ENCODE measurements at regions not wholly inside any gene's neighbourhood (a gene's known extent, or its start where the extent isn't known, plus 50 kb on each side); places are given as distances from the start of the nearest gene placed in this dataset.

GRCh38 chr14:81662066-81662465 lies 128.4 kb upstream of the SEL1L start:
- H3K4me1 ChIP-seq = peaks cover 0 to 4% (median 0%) of the 10 kb centered on the region in 12 donors
- ATAC-seq (no peak), DNase-seq (no peak)
- no peaks in the 10 kb centered on the region for H3K27me3 ChIP-seq
- TF ChIP-seq POLR2A (IDR thresholded peaks at IDR 0.05) (no peak), CTCF (IDR thresholded peaks at IDR 0.05) (no peak)
- no peak overlapping the region for H3K4me3 ChIP-seq
- H3K9me3 ChIP-seq = no peaks in the 10 kb centered on the region
- 72 to 79% (median 74%) methylated on average over 5 of the region's 5 CpGs for WGBS, 4 donors
- H3K36me3 ChIP-seq = no peaks in the 10 kb centered on the region
- intact Hi-C loops (cut with DNase I) = no loop called here
- peak overlapping the region in 1 of 12 donors; percentile 26 for H3K27ac ChIP-seq

DNA sequence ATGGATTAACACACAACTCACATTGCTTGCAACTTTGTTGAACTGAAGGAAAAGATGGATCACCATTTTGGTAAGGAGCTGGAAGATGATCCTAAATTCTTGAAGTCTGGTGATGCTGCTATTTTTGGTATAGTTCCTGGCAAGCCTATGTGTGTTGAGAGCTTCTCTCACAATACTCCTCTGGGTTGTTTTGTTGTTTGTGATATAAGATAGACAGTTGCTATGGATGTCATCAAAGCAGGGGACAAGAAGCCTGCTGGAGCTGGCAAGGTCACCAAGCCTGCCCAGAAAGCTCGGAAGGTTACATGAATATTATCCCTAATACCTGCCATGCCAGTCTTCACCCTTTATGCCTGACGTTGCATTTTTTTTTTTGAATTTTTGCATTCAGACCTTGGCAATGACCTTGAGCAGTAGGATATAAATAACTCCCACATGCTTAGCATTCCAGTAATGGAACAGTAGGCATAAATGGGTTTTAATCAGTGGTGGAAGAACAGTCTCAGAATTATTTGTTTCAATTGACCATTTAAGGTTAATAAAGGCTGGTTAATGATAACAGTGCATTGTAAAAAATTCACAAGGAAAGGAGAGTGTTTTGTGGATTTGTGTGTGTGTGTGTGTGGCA lies 129.0 kb upstream of the SEL1L start:
- WGBS, 4 donors = 41 to 61% (median 48%) methylated on average over 2 of the region's 2 CpGs
- ATAC-seq = peak in 3 of 4 donors; percentile 36 to 70 (median 60)
- DNase-seq = no peak
- H3K4me1 ChIP-seq = peaks cover 0 to 3% (median 0%) of the 10 kb centered on the region in 12 donors
- no peak overlapping the region for H3K4me3 ChIP-seq
- H3K9me3 ChIP-seq = no peaks in the 10 kb centered on the region
- intact Hi-C loops (cut with DNase I) = no loop called here
- no peaks in the 10 kb centered on the region for H3K27me3 ChIP-seq
- TF ChIP-seq CTCF (IDR thresholded peaks at IDR 0.05) (no peak), POLR2A (IDR thresholded peaks at IDR 0.05) (no peak)
- H3K27ac ChIP-seq = peak overlapping the region in 1 of 12 donors; percentile 26
- no peaks in the 10 kb centered on the region for H3K36me3 ChIP-seq

GRCh38 chr14:81668626-81669274 lies 135.1 kb upstream of the SEL1L start:
- H3K4me1 ChIP-seq = peaks cover 0 to 2% (median 0%) of the 10 kb centered on the region in 12 donors
- H3K4me3 ChIP-seq = no peak overlapping the region
- H3K27ac ChIP-seq = no peak overlapping the region
- no peaks in the 10 kb centered on the region for H3K27me3 ChIP-seq
- ATAC-seq = no peak
- no peaks in the 10 kb centered on the region for H3K36me3 ChIP-seq
- no peak for TF ChIP-seq CTCF (IDR thresholded peaks at IDR 0.05)
- TF ChIP-seq POLR2A (IDR thresholded peaks at IDR 0.05) = no peak
- 84 to 94% (median 91%) methylated on average over 19 to 32 of the region's 32 CpGs for WGBS, 4 donors
- intact Hi-C loops (cut with DNase I) = no loop called here
- peaks cover 0 to 8% (median 0%) of the 10 kb centered on the region in 12 donors for H3K9me3 ChIP-seq
- DNase-seq = no peak

DNA sequence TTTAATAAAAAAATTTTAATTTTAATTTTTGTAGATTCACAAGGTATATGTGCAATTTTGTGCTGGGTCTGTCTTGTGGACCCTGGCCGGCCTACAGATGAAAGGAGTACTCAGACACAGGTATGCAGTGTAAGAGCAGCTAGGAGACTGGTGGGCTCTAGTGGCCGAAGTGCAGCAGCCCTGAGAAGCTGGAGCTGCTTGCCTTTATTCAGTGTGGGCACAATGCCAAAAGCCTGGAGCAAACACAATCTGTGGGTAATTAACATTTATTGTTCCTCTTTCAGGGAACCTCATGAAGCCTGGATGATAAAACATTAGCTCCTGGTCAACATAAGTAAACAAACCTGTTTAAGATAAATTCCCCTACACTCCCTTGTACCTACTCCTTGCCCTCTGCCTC lies 135.7 kb upstream of the SEL1L start:
- Histone ChIP-seq H3K4me3 (no peak overlapping the region), H3K4me1 (peaks cover 0 to 4% (median 0%) of the 10 kb centered on the region in 12 donors), H3K27ac (no peak overlapping the region), H3K36me3 (no peaks in the 10 kb centered on the region), H3K27me3 (no peaks in the 10 kb centered on the region), H3K9me3 (peaks cover 0 to 8% (median 0%) of the 10 kb centered on the region in 12 donors)
- 86 to 93% (median 91%) methylated on average over 2 of the region's 2 CpGs for WGBS, 4 donors
- no peak for TF ChIP-seq POLR2A (IDR thresholded peaks at IDR 0.05)
- TF ChIP-seq CTCF (IDR thresholded peaks at IDR 0.05) = no peak
- ATAC-seq (no peak), DNase-seq (no peak)
- intact Hi-C loops (cut with DNase I) = no loop called here
